ENCODE measurements at regions not wholly inside any gene's neighbourhood (a gene's known extent, or its start where the extent isn't known, plus 50 kb on each side); places are given as distances from the start of the nearest gene placed in this dataset.
"Not testable (repeated sequence)": the region's sequence is repeated elsewhere in the genome, so short reads cannot be mapped to it uniquely, and the experiment has no call there.

DNA sequence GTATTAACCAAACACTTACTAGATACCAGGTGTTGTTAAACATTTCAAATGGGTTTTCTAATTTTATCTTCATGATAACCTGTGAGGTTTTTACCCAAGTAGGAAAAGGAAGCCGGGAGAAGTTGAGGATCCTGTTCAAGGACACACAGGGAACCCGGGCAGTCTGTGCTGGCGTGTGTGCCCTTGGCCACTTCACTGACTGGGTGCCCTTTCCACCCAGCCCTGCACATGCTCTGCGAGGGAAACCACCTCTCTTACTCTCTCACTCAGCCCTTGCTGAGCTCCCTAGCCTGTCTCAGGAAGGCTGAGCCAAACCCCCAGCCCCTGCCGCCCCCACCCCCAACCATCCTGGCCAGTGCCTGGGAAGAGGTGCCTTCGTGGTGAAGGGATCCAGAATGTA, 51.8 kb downstream of the TEX44 start:
- no peak for DNase-seq (ENCODE audit: low read depth in 2 of 3, low spot score in 2 of 3)

DNA sequence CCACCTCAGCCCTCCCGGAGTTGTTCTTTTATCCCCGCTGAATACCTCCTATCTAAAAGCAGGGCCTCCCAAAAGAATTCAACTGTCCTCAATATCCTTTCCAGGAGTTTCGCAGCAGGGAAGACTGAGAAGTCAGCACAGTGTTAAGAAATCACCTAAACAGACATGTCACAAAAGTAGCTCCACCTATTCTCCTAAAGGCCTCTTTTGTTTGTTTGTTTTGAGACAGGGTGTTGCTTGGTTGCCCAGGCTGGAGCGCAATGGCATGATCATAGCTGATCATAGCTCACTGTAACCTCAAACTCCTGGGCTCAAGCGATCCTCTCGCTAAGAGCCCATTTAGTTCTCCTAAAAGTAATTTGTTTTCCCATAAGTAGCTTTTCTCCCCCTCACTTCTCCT, 53.8 kb downstream of the TEX44 start:
- no peak for DNase-seq (ENCODE audit: low read depth in 2 of 3, low spot score in 2 of 3)

DNA sequence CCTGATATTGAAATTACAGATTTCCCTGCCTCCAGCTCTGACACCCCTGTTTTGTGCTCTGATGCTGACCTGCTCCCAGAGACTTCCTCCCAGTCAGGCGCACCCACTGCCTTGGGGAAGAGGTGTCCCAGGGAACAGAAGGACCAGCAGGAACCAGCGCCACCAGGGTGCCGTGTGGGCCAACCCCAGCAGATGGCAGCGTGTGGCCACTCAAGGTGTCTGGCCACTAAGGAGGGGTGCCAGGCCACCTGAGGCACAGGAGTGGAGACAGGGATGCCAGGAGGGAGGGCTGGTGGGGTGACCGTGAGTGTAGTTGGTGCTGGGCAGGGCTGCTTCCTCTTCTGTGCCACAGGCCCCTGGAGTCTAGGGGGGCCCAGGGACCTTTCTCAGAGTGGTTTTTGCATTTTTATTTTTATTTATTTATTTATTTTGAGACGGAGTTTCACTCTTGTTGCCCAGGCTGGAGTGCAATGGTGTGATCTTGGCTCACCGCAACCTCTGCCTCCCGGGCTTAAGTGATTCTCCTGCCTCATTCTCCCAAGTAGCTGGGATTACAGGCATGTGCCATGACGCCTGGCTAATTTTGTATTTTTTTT, 56.0 kb downstream of the TEX44 start:
- DNase-seq (ENCODE audit: low read depth in 2 of 3, low spot score in 2 of 3), result peak in 1 of 3 experiments; percentile 33

DNA sequence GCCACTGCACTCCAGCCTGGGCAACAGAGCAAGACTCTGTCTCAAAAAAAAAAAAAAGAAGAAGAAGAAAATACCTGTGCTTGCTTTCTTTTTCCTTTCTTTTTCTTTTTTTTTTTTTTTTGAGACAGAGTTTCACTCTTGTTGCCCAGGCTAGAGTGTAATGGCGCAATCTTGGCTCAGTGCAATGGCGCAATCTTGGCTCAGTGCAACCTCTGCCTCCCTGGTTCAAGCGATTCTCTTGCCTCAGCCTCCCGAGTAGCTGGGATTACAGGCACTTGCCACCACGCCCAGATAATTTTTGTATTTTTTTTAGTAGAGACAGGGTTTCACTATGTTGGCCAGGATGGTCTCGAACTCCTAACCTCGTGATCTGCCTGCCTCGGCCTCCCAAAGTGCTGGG, 56.8 kb upstream of the PTMA start:
- DNase-seq (ENCODE audit: low read depth in 2 of 3, low spot score in 2 of 3), result not testable (repeated sequence)

DNA sequence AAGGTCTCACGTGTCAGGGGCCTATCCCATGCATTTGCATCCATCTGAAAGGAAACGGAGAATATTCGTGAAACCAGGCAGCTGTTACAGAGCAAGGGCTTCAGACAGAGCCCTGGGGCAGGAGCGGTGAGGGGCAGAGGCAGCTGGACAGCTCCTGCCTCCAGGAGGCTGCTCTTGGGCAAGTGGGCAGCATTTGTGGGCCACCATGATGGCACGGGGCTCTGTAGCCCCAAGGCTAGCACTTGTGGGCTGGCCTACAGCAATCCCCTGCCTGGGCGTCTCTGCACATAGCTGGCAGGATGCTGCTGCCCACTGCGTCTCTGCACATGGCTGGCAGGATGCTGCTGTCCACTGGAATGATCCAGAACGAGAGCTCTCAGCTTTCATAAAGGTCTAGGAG, 52.8 kb upstream of the PTMA start:
- DNase-seq (ENCODE audit: low read depth in 2 of 3, low spot score in 2 of 3), result no peak

DNA sequence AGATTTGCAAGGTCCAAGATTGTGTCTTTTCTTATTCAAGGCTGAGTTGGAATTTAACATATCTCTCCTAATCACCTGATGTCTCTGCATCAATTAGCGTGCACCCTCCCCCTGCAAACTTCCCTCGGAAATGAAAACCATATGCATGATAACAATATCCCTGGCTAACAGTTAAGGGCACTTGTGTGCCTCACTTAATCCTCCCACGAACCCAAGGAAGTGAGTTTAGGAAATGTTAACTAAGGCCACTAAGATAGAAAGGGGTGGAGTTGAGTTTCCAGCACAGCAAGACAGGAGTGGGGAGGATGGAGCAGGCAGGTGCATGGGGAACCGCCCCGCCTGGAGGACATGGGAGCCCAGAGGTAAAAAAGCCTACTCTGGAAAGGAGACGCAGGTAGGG, 52.4 kb upstream of the PTMA start:
- DNase-seq (ENCODE audit: low read depth in 2 of 3, low spot score in 2 of 3), result no peak
